ENCODE measurements at regions not wholly inside any gene's neighbourhood (a gene's known extent, or its start where the extent isn't known, plus 50 kb on each side); places are given as distances from the start of the nearest gene placed in this dataset.
"Not testable (repeated sequence)": the region's sequence is repeated elsewhere in the genome, so short reads cannot be mapped to it uniquely, and the experiment has no call there.

- Histone ChIP-seq H3K9ac (ENCODE audit: low read length) (no peak overlapping the region), H3K4me1 (ENCODE audit: control insufficient read depth in 2 of 2, insufficient read depth in 2 of 2, low read length in 2 of 2) (no peaks in the 10 kb centered on the region), H3K4me2 (replicated peaks; ENCODE audit: low read depth, low read length, poor library complexity, severe bottlenecking) (no peak overlapping the region), H3K27ac (ENCODE audit: low read length in 2 of 2) (no peak overlapping the region), H2AFZ (ENCODE audit: insufficient read depth, low read depth, low read length, poor library complexity, severe bottlenecking) (no peak overlapping the region), H3K79me2 (ENCODE audit: control insufficient read depth, insufficient read depth, low read length) (no peaks in the 10 kb centered on the region), H3K9me3 (ENCODE audit: control extremely low read depth in 1 of 3, control insufficient read depth in 2 of 3, insufficient read depth in 1 of 3, low read length in 2 of 3) (peaks cover 1 to 4% (median 3%) of the 10 kb centered on the region in 3 donors), H3K4me3 (ENCODE audit: control extremely low read depth in 1 of 5, extremely low read depth in 1 of 5, insufficient read depth in 1 of 5, low read depth in 2 of 5, low read length in 4 of 5) (no peak overlapping the region), H4K20me1 (ENCODE audit: control insufficient read depth, insufficient read depth, low read length, poor library complexity, severe bottlenecking) (no peaks in the 10 kb centered on the region), H3K36me3 (replicated peaks in 1 of 2; ENCODE audit: control extremely low read depth in 1 of 2, control insufficient read depth in 1 of 2, extremely low read depth in 1 of 2, insufficient read depth in 2 of 2, low read length in 1 of 2) (no peaks in the 10 kb centered on the region), H3K27me3 (replicated peaks in 1 of 4; ENCODE audit: control extremely low read depth in 1 of 4, control insufficient read depth in 3 of 4, insufficient read depth in 4 of 4, low read length in 3 of 4) (peaks cover 0 to 4% (median 0%) of the 10 kb centered on the region in 4 experiments)
- no peak overlapping the region for H3K27ac Mint-ChIP-seq
- H3K9me3 Mint-ChIP-seq (ENCODE audit: insufficient read depth) = peaks cover 5% of the 10 kb centered on the region
- ATAC-seq (ENCODE audit: low read depth) = no peak
- no peaks in the 10 kb centered on the region for H3K27me3 Mint-ChIP-seq
- H3K4me3 Mint-ChIP-seq = no peak overlapping the region
- H3K4me1 Mint-ChIP-seq = no peaks in the 10 kb centered on the region
- intact Hi-C loops (cut with micrococcal nuclease) = no loop called here
- ChIA-PET POLR2A (no interaction called here), CTCF (no interaction called here)
- no peak for DNase-seq
- WGBS (ENCODE audit: insufficient coverage) = 74% methylated on average over 4 of the region's 5 CpGs
- TF ChIP-seq EZH2 (IDR thresholded peaks at IDR 0.05; ENCODE audit: borderline replicate concordance, insufficient read depth, low read depth, low read length, poor library complexity, severe bottlenecking) (no peak), CTCF (IDR thresholded peaks at IDR 0.05) (no peak)
Observed at GRCh38 chr15:24857763-24858162, 97.0 kb upstream of the SNRPN start.

GRCh38 chr15:24858183-24858582 is 96.6 kb upstream of the SNRPN start:
- WGBS (ENCODE audit: insufficient coverage) = 92% methylated on average over 2 of the region's 4 CpGs
- POLR2A ChIA-PET = not testable (repeated sequence)

More at GRCh38 chr15:24858183-24858582, 96.6 kb upstream of the SNRPN start:
- H3K4me3 ChIP-seq (ENCODE audit: control extremely low read depth in 1 of 5, extremely low read depth in 1 of 5, insufficient read depth in 1 of 5, low read depth in 2 of 5, low read length in 4 of 5); H3K27me3 Mint-ChIP-seq; intact Hi-C loops (cut with micrococcal nuclease); ATAC-seq (ENCODE audit: low read depth); H3K27ac ChIP-seq (ENCODE audit: low read length in 2 of 2); H3K4me3 Mint-ChIP-seq; H3K27ac Mint-ChIP-seq; CTCF ChIA-PET; H4K20me1 ChIP-seq (ENCODE audit: control insufficient read depth, insufficient read depth, low read length, poor library complexity, severe bottlenecking); H3K27me3 ChIP-seq (replicated peaks in 1 of 4; ENCODE audit: control extremely low read depth in 1 of 4, control insufficient read depth in 3 of 4, insufficient read depth in 4 of 4, low read length in 3 of 4); H3K9me3 Mint-ChIP-seq (ENCODE audit: insufficient read depth); H3K4me1 Mint-ChIP-seq; H3K36me3 ChIP-seq (replicated peaks in 1 of 2; ENCODE audit: control extremely low read depth in 1 of 2, control insufficient read depth in 1 of 2, extremely low read depth in 1 of 2, insufficient read depth in 2 of 2, low read length in 1 of 2); H3K79me2 ChIP-seq (ENCODE audit: control insufficient read depth, insufficient read depth, low read length); H3K4me2 ChIP-seq (replicated peaks; ENCODE audit: low read depth, low read length, poor library complexity, severe bottlenecking); DNase-seq; H2AFZ ChIP-seq (ENCODE audit: insufficient read depth, low read depth, low read length, poor library complexity, severe bottlenecking); H3K9me3 ChIP-seq (ENCODE audit: control extremely low read depth in 1 of 3, control insufficient read depth in 2 of 3, insufficient read depth in 1 of 3, low read length in 2 of 3); H3K4me1 ChIP-seq (ENCODE audit: control insufficient read depth in 2 of 2, insufficient read depth in 2 of 2, low read length in 2 of 2); H3K9ac ChIP-seq (ENCODE audit: low read length): not testable (repeated sequence)
